HG02759 (cell line): ENCODE measurements at regions not wholly inside any gene's neighbourhood (a gene's known extent, or its start where the extent isn't known, plus 50 kb on each side); places are given as distances from the start of the nearest gene placed in this dataset.
"Not testable (repeated sequence)": the region's sequence is repeated elsewhere in the genome, so short reads cannot be mapped to it uniquely, and the experiment has no call there.

ENCODE experiments used
- ATAC-seq: cut with Tn5 transposase; IDR thresholded peaks from one replicate; pipeline ENCODE4 v1.9.1; 2021; ENCODE audit warnings: mild to moderate bottlenecking, moderate library complexity; ENCODE audit not compliant: unreplicated experiment

DNA sequence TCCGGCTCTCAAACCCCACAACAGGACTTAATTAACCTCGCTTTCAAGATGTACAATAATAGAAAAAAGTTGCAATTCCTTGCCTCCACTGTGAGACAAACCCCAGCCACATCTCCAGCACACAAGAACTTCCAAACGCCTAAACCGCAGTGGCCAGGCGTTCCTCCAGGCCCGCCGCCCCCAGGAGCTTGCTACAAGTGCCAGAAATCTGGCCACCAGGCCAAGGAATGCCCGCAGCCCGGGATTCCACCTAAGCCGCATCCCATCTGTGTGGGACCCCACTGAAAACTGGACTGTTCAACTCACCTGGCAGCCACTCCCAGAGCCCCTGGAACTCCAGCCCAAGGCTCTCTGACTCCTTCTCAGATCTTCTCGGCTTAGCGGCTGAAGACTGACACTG lies 262.5 kb downstream of the SMARCA2 start:
- not testable (repeated sequence) for ATAC-seq

DNA sequence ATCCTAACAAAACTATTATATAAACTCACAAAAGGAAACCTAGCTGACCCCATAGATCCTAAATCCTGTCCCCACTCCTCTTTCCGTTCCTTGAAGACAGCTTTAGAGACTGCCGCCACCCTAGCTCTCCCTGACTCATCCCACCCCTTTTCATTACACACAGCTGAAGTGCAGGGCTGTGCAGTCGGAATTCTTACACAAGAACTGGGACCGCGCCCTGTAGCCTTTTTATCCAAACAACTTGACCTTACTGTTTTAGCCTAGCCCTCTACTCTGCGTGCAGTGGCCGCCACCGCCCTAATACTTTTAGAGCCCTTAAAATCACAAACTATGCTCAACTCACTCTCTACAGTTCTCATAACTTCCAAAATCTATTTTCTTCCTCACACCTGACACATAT lies 264.0 kb downstream of the SMARCA2 start:
- not testable (repeated sequence) for ATAC-seq

DNA sequence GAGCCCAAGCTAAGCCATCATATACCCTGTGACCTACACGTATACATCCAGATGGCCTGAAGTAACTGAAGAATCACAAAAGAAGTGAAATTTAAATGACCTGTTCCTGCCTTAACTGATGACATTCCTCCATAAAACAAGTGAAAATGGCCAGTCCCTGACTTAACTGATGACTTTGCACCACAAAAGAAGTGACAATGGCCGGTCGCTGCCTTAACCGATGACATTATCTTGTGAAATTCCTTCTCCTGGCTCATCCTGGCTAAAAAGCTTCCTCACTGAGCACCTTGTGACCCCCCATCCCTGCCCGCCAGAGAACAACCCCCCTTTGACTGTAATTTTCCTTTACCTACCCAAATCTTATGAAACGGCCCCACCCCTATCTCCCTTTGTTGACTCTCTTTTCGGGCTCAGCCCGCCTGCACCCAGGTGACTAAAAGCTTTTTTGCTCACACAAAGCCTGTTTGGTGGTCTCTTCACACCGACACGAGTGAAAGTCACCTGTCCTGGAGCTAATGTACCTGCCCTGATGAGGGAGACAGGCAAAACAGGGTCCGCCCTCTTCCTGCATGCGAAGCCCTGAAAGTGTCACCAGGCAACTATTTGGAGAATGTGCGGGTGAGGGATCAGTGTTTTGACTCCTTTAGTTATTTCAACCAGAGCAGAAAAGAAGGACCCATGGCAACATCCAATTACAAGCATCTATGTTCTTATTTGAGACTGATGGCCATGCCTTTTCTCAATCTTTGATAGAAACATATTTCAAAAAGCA lies 266.1 kb downstream of the SMARCA2 start:
- ATAC-seq, result no peak

DNA sequence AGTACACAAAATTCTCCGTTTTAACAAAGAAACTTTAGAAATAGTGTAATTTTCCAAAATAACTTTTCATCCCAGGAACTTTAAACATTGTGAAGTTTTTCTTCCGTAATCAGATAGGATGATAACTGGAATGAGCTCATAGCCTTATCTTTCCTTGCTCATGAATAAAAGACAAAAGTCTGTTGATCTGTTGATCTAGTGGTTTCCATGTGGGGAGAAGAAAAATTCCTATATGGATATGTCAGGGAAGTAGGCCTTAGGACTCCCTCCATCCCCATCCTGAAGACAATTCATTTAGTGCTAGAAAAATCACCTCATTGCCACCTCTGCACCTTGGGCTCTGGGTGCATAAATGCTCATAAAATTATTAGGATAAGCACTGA lies 266.6 kb downstream of the SMARCA2 start:
- ATAC-seq, result no peak

DNA sequence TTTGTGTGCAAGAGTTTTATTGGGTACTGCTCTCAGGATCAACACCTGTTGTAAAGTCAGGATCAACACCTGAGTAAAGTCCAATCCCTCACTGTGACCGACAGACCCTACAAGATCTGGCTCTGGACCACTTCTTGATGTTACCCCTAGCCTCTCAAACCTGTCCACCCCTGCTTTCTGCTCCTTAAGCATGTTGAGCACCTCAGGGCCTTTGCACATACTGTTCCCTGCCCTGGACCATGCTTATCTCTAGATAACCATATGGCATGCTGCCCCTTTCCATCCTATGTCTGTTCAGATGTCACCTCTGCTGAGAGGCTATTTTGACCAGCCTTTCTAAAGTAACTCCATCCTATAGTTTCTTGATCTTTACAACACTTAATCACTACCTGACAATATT lies 269.6 kb downstream of the SMARCA2 start:
- ATAC-seq, result no peak

DNA sequence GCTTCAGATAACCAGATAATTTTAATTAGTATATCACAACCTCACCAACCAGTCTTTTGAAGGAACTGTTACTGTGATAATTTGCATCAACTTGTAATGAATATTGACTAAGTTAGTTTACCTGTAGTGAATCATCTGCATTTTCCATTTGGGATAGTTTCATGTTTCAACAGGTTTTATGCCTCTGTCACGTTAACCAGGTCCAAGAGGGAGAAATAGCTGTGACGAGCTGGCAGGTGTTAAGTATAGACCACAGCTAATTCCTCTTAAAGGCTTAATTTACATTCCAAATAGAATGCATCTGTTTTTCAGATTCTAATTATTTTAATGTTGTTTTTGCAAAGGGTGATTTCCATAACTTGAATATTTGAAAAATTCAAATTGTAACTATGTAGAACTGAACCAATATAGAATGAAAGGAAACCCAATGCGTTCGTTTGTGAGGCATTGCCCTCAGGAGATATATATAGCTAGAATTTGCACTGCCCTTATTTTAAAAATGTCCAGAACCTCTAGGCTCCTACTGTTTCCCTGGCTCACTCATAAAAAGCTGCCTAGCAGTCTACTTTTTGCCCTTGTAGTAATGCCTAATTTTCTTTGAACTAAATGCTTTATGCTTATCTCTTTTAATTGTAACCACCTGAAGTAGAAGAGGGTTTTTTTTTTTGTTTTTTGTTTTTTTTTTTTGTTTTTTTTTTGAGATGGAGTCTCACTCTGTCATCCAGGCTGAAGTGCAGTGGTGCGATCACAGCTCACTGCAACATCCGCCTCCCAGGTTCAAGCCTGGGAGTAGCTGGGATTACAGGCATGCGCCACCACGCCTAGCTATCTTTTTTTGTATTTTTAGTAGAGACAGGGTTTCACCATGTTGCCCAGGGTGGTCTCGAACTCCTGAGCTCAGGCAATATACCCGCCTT lies 270.5 kb downstream of the SMARCA2 start:
- ATAC-seq, result no peak

DNA sequence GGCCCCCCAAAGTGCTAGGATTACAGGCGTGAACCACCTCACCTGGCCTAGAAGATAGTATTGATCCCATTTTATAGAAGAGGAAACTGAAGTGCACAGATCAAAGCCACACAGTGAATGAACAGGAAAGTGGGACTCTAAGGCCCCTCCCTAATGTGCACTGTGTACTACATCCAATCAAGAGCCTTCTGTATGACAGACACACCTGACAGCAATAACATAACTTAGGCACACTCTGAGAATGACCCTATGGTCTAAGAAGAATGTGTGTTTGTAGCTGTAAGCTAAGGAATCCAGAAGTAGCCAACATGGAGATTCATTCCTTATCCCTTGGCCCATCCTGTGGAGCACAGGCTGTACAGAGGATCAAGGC lies 271.2 kb downstream of the SMARCA2 start:
- no peak for ATAC-seq

DNA sequence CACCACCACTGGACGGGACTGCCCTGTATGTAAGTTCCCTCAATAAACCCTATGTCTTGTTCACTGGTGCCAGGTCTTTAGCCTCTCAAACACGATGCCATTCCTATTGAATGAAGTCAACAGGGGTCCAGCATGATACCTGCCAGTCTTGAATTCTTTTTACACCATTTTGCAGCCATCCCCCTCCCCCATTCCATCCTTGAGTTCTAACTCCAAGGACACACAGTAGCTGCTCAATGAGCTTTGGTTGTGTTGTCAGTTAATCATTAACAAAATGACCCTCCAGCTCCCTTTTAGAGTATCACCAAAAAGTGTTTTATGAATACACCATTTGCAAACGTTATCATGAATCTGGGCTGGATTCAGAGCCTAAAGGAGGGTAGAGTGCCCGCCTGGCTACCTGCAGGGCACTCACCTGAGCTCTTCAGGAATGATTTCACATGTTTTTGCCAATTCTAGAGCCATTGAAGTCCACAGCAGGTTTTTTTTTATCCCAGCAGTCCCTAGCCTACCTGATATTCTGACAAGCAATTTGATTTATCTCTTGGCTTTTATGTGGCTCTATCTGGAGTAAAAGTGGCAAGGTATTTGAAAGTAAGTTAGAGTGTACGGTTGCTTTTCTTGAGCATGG lies 271.8 kb downstream of the SMARCA2 start:
- ATAC-seq, result no peak

DNA sequence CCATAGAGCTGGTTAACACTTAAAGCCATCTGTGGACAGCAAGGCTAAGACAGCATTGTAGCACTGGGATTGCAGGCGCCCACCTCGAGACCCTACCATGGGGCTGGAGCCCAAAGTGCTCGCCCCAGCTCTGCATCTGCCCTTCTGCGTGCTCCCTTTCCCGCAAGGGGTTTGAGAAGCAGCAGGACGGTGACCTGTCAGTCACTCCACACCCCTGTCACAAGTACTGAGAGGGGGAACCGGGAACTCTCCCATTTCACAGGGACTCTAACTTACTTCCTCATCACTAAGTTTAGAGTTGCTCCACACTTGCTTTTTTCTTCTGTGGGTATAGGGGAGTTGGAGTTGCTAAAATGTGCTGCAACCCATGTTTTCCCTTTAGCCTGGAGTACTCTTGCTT lies 273.2 kb downstream of the SMARCA2 start:
- ATAC-seq, result no peak

DNA sequence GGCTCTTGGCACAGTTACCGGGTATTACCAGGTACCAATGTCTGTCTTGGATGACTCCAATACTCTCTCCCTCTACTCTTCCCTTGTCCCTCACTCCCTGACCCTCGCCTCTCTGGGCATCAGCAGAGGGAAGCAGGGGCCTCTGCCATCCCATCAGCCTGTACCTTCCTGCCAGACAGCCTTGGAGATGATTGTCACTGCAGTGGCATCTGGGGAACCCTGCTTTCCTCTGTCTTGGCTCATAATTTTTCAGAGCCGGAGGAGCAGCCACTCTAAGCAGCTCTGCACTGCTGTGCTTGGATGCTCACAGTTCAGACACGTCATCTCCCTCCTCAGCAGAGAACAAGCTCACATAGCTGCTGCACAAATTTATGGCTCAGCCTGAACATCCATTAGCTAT lies 274.1 kb downstream of the SMARCA2 start:
- ATAC-seq, result no peak

DNA sequence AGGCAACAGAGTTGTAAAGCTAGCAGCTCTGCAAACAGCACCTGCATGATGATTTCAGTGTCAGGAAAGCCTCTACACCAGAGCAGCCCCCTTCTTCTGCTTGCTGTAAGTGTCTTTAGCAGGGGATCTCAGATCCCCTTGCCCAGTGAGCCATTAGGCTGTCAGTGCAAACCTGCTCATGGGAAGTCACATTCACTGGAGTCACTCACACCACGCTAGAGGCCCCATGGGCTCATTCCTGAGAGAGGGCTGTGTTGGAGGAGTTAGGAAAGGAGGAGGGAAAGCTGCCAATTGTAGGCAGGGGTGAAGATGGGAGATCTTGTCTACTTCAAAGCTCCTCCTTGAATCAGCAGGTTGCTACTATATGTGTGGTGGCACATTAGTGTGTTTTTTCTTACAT lies 275.2 kb downstream of the SMARCA2 start:
- ATAC-seq, result no peak

DNA sequence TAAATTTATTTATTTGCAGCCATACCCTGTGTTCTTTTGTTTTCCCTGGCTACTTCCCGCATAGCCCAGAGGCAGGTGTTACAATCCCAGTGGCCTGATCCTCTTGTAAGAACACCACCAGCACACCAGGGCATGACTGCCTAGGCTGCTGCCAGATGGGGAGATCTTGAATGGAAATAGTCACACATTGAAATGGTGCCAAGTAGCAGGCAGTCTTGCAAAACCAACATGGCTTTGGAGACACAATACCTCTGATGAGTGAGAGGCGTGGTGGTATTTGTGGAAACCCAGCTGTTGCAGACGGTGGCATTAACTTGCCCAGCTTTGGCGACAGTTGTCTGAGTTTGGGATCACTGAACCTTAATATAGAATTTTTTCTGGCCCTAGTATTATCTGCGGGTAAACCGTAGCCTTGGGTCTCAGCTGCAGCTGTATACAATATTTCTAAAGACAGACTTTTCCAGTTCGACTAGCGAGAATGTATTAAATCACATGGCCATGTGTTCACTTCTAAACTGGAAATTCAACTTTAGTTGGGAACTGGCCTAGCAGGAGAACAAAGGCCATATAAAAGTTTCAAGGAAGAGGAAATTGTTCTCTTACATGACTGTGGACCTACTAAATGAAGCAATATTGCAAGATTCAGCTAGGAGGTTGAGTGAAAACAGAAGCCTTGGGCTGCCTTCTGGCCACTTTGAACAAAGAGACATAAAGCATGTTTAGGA lies 277.0 kb downstream of the SMARCA2 start:
- no peak for ATAC-seq

DNA sequence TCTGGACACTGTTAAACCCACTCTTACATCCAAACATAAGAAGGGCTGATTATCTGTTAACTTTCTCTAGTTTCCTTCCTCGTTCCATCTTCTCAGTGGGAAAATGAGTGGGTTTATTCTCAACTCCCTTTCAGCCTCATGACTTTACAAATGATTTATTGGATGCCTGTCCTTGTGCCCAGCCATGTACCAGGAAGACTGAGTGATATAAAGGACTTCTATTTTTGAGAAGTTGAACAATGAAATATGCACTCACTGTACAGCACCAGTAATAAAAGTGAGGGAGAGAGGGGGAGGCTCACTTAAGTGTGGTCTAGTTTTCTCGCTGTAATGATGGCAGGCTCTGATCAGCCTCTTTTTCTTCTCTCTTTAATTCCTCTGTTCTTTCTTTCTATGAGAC lies 277.6 kb downstream of the SMARCA2 start:
- ATAC-seq, result no peak

DNA sequence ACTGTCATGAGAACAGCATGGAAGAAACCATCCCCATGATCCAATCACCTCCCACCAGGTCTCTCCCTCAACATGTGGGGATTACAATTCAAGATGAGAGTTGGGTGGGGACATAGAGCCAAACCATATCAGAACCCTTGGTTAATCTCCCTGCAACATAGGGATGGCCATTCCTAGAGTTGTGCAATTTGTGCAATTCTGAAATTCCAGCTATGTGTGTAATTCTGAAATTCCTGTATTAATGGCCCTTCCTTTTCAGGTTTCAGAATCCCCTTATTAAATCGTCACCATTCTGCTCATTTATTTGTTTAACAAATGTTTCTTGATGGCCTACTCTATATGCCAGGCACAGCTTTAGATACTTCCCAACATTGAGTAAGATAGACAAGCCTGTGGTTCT lies 282.6 kb downstream of the SMARCA2 start:
- no peak for ATAC-seq

DNA sequence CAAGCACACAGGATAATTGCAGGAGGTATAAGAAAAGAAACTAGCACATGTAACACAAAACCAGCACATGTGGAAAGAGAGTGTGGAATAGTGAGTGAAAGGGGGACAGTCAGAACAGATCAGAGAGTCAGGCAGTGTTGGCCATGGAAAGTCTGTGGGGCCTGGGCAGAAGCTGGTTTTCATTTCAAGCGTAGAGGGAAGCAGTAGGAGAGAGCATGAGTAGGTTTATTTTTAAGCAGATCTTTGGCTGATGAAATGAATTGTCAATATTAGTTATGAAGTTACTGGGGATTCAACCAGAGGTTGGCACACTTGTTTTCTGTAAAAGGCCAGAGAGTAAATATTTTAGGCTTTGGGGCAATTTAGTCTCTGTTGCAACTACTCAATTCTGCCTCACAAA lies 283.1 kb downstream of the SMARCA2 start:
- ATAC-seq, result no peak

DNA sequence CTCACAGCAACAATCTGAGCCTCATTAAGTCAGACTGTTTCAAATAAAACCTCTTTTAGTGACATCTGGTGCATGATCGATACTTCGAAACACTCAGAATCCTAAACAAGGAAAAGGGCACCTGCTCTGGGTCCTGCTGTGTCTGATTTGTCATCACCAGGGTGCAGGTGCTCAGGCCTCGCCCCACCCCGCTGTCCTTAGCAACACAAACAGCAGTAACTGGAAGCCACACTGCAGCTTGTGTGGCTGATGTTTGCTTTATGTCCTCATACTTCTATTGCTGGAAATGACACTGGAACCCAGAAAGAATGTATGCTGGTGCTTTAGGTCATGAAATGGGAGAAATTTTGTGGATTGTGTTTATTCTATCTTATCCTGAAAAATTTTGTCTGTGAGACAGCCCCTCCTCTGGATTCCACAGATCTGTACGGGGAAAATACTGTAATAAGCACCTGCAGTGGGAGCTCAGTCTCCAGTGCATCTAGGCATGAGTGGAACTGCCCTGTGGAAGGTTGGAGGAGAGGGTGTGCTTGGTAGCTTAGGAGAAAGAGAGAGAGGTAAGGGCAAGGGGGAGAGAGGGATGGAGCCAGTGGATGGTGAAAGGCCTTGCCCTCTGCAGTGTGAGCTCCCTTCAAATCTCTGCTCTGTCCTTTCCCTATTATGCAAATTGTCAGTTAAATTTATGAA lies 284.2 kb downstream of the SMARCA2 start:
- ATAC-seq, result no peak

DNA sequence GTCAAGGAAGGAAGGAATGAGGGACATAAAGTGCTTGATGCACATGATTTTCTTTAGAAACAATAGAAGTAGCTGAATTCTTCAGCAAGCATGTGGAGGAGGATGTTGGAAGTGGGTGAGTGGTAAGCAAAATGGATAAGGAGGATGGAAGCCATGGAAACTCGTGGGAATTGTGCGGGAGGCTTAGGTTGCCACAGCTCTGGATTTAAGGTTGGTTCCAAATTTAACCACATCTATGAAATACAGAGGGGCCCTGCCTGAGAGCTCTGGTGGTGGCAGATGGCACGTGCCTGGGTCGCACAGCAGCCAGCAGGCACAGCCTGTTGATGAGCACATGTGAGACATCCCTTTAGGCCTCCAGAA lies 284.7 kb downstream of the SMARCA2 start:
- ATAC-seq, result no peak

DNA sequence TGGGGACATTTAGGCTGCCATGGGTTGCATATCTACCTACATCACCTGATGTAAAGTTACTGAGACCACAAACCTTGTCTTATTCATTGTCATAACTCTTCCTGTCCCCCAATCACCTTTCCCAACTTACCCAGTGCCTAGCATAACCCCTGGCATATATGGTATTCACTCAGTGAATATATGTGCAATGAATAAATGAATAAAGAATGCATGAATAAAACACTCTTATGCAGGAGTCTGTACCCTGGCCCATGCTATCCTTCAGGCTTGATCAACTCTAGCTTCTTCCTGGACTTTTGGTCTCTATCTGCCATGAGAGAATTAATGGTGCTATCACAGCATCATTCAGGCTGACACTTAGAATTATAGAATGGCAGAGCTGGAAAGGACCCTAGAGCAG lies 285.2 kb downstream of the SMARCA2 start:
- no peak for ATAC-seq

DNA sequence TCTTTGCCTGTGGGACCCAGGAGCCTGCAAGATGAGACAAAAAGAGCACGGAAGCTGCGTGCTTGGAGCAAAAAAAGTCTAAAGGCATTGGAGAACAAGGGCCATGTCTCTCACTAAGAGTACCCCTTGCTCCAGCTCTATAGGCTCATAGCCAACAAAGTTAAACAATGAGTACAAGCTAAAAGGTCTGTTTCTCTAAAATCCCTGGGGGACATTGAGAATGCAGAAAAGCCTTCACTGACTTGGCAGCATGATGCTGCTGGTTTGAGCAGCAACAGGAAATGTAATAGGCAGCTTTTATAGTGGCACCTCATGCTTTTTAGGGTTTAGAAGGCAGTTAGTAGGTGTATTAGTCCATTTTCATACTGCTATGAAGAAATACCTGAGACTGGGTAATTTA lies 287.5 kb downstream of the SMARCA2 start:
- no peak for ATAC-seq

DNA sequence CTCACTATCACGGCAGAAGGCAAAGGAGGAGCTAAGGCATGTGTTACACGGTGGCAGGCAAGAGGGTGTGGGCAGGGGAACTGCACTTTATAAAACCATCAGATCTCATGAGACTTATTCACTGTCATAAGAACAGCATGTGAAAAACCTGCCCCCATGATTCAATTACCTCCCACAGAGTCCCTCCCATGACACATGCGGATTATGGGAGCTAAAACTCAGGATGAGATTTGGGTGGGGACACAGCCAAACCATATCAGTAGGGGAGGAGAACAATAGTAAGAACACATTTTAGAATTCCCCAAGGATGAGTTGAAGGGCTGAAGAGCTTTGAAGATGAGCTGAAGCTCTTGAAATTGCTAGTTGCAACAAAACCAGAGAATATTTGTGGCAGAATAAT lies 287.9 kb downstream of the SMARCA2 start:
- ATAC-seq, result no peak

DNA sequence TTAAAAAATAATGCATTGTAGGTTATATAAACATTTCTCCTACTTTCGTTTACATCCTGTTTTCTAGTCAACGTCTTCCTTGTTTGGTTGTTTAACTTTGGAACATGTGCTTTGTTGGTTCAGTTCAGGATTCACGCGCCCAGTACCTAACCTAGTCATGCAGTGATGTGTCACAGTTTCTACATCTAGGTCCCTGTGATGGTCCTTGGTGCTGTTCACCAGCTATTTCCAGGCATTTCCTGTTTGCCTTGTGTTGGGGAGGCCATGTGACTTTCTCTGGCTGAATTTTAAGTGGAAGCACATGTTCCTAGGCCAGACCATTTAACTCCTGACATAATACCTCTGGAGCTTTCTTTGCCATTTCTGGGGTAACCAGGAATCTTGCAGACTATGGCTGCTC lies 292.3 kb downstream of the SMARCA2 start:
- ATAC-seq, result no peak
